PC-9 (cell line): ENCODE measurements at regions not wholly inside any gene's neighbourhood (a gene's known extent, or its start where the extent isn't known, plus 50 kb on each side); places are given as distances from the start of the nearest gene placed in this dataset.

ENCODE experiments used
- EZH2 ChIP-seq: fragments of 200-600 bp; sonication (generic); IDR thresholded peaks from 2 replicates; pipeline ENCODE4 v1.8.0; 2017; ENCODE audit warnings: antibody characterized with exemption, low read depth
- TF ChIP-seq, protein P1 (sequence below): fragments of 200-600 bp; sonication (generic); conservative IDR thresholded peaks from 2 replicates; pipeline ENCODE4 v1.6.1; 2017; ENCODE audit warnings: mixed run types, antibody characterized with exemption, mild to moderate bottlenecking, moderate library complexity

DNA sequence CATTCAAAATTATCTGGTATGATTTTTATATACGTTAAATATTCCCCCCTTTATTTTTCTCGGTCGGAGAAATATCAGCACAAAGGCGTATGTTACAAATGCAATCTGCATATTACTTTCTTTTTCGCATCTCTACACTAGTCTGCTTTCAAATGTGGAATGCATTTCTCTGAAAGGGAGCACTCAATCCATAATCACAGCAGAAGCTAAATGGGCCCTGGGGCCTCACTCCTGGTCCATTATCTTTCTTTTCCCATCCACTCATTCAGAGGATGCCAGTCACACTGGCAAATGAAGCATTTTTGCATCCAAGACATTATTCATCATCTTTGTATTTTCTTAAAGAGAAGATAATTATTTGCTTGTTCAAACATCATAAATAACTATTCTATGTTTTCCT lies 295.2 kb upstream of the LRP1B start:
- TF ChIP-seq, protein P1, sequence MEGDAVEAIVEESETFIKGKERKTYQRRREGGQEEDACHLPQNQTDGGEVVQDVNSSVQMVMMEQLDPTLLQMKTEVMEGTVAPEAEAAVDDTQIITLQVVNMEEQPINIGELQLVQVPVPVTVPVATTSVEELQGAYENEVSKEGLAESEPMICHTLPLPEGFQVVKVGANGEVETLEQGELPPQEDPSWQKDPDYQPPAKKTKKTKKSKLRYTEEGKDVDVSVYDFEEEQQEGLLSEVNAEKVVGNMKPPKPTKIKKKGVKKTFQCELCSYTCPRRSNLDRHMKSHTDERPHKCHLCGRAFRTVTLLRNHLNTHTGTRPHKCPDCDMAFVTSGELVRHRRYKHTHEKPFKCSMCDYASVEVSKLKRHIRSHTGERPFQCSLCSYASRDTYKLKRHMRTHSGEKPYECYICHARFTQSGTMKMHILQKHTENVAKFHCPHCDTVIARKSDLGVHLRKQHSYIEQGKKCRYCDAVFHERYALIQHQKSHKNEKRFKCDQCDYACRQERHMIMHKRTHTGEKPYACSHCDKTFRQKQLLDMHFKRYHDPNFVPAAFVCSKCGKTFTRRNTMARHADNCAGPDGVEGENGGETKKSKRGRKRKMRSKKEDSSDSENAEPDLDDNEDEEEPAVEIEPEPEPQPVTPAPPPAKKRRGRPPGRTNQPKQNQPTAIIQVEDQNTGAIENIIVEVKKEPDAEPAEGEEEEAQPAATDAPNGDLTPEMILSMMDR = no peak
- TF ChIP-seq EZH2 = no peak
